ENCODE measurements at regions not wholly inside any gene's neighbourhood (a gene's known extent, or its start where the extent isn't known, plus 50 kb on each side); places are given as distances from the start of the nearest gene placed in this dataset.

- TF ChIP-seq CTCF (IDR thresholded peaks at IDR 0.05) = no peak
- TF ChIP-seq POLR2A (IDR thresholded peaks at IDR 0.05; ENCODE audit: low read length) = no peak
- TF ChIP-seq CHD2 (IDR thresholded peaks at IDR 0.05; ENCODE audit: low read length, partially characterized antibody) = no peak
- TF ChIP-seq KDM5A (IDR thresholded peaks at IDR 0.05) = no peak
- no peak for TF ChIP-seq EP300 (IDR thresholded peaks at IDR 0.05)
- no peak for TF ChIP-seq CBX2 (IDR thresholded peaks at IDR 0.05; ENCODE audit: borderline replicate concordance, low read depth)
- TF ChIP-seq RAD21 (conservative IDR thresholded peaks at IDR 0.05 in 1 of 2, IDR thresholded peaks at IDR 0.05 in 1 of 2) = no peak
- no peak for TF ChIP-seq PHF8 (IDR thresholded peaks at IDR 0.05; ENCODE audit: borderline replicate concordance, low read depth)
- TF ChIP-seq RCOR1 (IDR thresholded peaks at IDR 0.05; ENCODE audit: low read depth, low read length) = no peak
- TF ChIP-seq CHD4 (IDR thresholded peaks at IDR 0.05; ENCODE audit: borderline replicate concordance) = no peak
- no peak for TF ChIP-seq USF2 (IDR thresholded peaks at IDR 0.05)
- no peak for TF ChIP-seq HOXA7 (CRISPR knock-in tag; IDR thresholded peaks at IDR 0.05)
- no peak for TF ChIP-seq NPAS2 (CRISPR knock-in tag; IDR thresholded peaks at IDR 0.05; ENCODE audit: borderline replicate concordance)
Measured at GRCh38 chr18:22860807-22861206, 72.3 kb upstream of the RBBP8 start.
